Astrocyte (in vitro differentiated cells and primary cell): ENCODE measurements at regions not wholly inside any gene's neighbourhood (a gene's known extent, or its start where the extent isn't known, plus 50 kb on each side); places are given as distances from the start of the nearest gene placed in this dataset.

Experiments used
- DNase-seq: peaks from one replicate; pipeline ENCODE4 v3.0.0-alpha.2; 2010; ENCODE audit warnings: low read depth
- FAIRE-seq: peaks from 2 replicates; lab custom pipeline; 2011; peaks lifted over from hg19 to GRCh38; lab: Jason Lieb, UNC
- H2AFZ ChIP-seq: 2 replicates; pipeline ENCODE4 v1.6.0; 2012; ENCODE audit warnings: low read depth, low read length, inconsistent platforms
- H3K27ac ChIP-seq: 2 replicates; pipeline ENCODE4 v1.5.1; 2011; ENCODE audit warnings: low read depth, low read length, inconsistent platforms
- H3K27me3 ChIP-seq: 2 replicates; pipeline ENCODE4 v1.6.0; 2011; ENCODE audit warnings: low read length, inconsistent platforms; ENCODE audit not compliant: insufficient read depth
- H3K36me3 ChIP-seq: 2 replicates; pipeline ENCODE4 v1.5.1; 2011; ENCODE audit warnings: low read length, inconsistent platforms; ENCODE audit not compliant: insufficient read depth
- H3K4me1 ChIP-seq: 2 replicates; pipeline ENCODE4 v1.5.1; 2011; ENCODE audit warnings: low read length, inconsistent platforms; ENCODE audit not compliant: insufficient read depth
- H3K4me2 ChIP-seq: 2 replicates; pipeline ENCODE4 v1.6.0; 2012; ENCODE audit warnings: low read length, inconsistent platforms
- H3K4me3 ChIP-seq: 2 replicates; pipeline ENCODE4 v1.5.1; 2011; ENCODE audit warnings: low read depth, mild to moderate bottlenecking, low read length, inconsistent platforms; ENCODE audit not compliant: insufficient read depth
- H3K79me2 ChIP-seq: 2 replicates; pipeline ENCODE4 v1.6.0; 2012; ENCODE audit warnings: mild to moderate bottlenecking, low read length, inconsistent platforms; ENCODE audit not compliant: insufficient read depth
- H3K9ac ChIP-seq: 2 replicates; pipeline ENCODE4 v1.6.0; 2012; ENCODE audit warnings: mild to moderate bottlenecking, low read length, inconsistent platforms
- H3K9me3 ChIP-seq: 2 replicates; pipeline ENCODE4 v1.5.1; 2012; ENCODE audit warnings: low read depth, mild to moderate bottlenecking, low read length, inconsistent platforms; ENCODE audit not compliant: insufficient read depth
- H4K20me1 ChIP-seq: 2 replicates; pipeline ENCODE4 v1.6.0; 2012; ENCODE audit warnings: low read length, inconsistent platforms; ENCODE audit not compliant: insufficient read depth
- H3K27ac Mint-ChIP-seq: one replicate; pipeline ENCODE4 v1.8.0; 2021; ENCODE audit warnings: mild to moderate bottlenecking, mixed read lengths; ENCODE audit not compliant: unreplicated experiment
- H3K27me3 Mint-ChIP-seq: one replicate; pipeline ENCODE4 v1.8.0; 2021; ENCODE audit warnings: low read depth, mixed read lengths; ENCODE audit not compliant: unreplicated experiment
- H3K36me3 Mint-ChIP-seq: one replicate; pipeline ENCODE4 v1.8.0; 2021; ENCODE audit warnings: low read depth, mixed read lengths; ENCODE audit not compliant: unreplicated experiment
- H3K4me1 Mint-ChIP-seq: one replicate; pipeline ENCODE4 v1.8.0; 2021; ENCODE audit warnings: low read depth, mixed read lengths; ENCODE audit not compliant: unreplicated experiment
- H3K4me3 Mint-ChIP-seq: one replicate; pipeline ENCODE4 v1.8.0; 2021; ENCODE audit warnings: mild to moderate bottlenecking, moderate library complexity, mixed read lengths; ENCODE audit not compliant: unreplicated experiment
- H3K9me3 Mint-ChIP-seq: one replicate; pipeline ENCODE4 v1.8.0; 2021; ENCODE audit warnings: mild to moderate bottlenecking, mixed read lengths; ENCODE audit not compliant: unreplicated experiment
- CTCF ChIP-seq: IDR thresholded peaks from 2 replicates; pipeline ENCODE4 v1.5.1; 2011; ENCODE audit warnings: low read depth, mild to moderate bottlenecking, inconsistent platforms, low read length, moderate library complexity; ENCODE audit not compliant: insufficient read depth
- EZH2 ChIP-seq: IDR thresholded peaks from 2 replicates; pipeline ENCODE4 v1.6.1; 2012; ENCODE audit warnings: mild to moderate bottlenecking, low read length, inconsistent platforms; ENCODE audit not compliant: insufficient read depth

GRCh38 chr18:77329651-77330050 lies 80.0 kb downstream of the GALR1 start:
- no peak for DNase-seq
- no peaks in the 10 kb centered on the region for H3K27me3 ChIP-seq
- Mint-ChIP-seq H3K4me3 (no peak overlapping the region), H3K36me3 (no peaks in the 10 kb centered on the region), H3K27me3 (no peaks in the 10 kb centered on the region), H3K4me1 (no peaks in the 10 kb centered on the region), H3K27ac (no peak overlapping the region), H3K9me3 (peaks cover 2% of the 10 kb centered on the region)
- H4K20me1 ChIP-seq = no peaks in the 10 kb centered on the region
- H3K4me1 ChIP-seq = no peaks in the 10 kb centered on the region
- no peak overlapping the region for H3K4me2 ChIP-seq
- H3K79me2 ChIP-seq = no peaks in the 10 kb centered on the region
- H3K27ac ChIP-seq = no peak overlapping the region
- no peak overlapping the region for H3K9ac ChIP-seq
- FAIRE-seq = no peak
- no peaks in the 10 kb centered on the region for H3K9me3 ChIP-seq
- H2AFZ ChIP-seq = no peak overlapping the region
- no peak for TF ChIP-seq EZH2
- TF ChIP-seq CTCF = no peak
- no peaks in the 10 kb centered on the region for H3K36me3 ChIP-seq
- no peak overlapping the region for H3K4me3 ChIP-seq

DNA sequence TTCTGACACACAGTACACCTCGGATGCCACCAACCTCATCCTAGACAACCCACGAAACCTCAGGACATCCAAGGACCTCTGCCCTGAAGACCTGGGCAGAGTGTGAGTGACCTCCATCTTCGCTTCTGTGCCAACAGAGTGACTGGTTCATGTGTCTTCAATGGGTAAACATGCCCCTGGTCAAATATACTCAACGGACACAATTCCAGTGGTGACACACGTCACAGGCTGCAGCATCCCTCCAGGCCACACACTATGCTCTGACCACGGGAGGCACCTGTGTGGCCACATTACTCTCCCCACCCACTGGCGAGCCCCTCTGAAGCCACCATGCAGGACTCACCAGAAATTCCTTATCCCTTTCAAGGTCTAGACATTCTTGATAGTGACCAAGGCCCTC lies 85.2 kb downstream of the GALR1 start:
- Mint-ChIP-seq H3K36me3 (no peaks in the 10 kb centered on the region), H3K27me3 (peaks cover 12% of the 10 kb centered on the region), H3K4me1 (peaks cover 7% of the 10 kb centered on the region), H3K27ac (no peak overlapping the region), H3K4me3 (no peak overlapping the region), H3K9me3 (peaks cover 2% of the 10 kb centered on the region)
- Histone ChIP-seq H3K9me3 (no peaks in the 10 kb centered on the region), H3K27ac (no peak overlapping the region), H3K4me3 (no peak overlapping the region), H3K9ac (no peak overlapping the region), H3K36me3 (no peaks in the 10 kb centered on the region), H3K27me3 (no peaks in the 10 kb centered on the region), H3K4me2 (no peak overlapping the region), H3K79me2 (no peaks in the 10 kb centered on the region), H2AFZ (no peak overlapping the region), H4K20me1 (no peaks in the 10 kb centered on the region), H3K4me1 (no peaks in the 10 kb centered on the region)
- FAIRE-seq (no peak), DNase-seq (no peak)
- no peak for TF ChIP-seq EZH2
- no peak for TF ChIP-seq CTCF

GRCh38 chr18:77337604-77338003 lies 88.0 kb downstream of the GALR1 start:
- no peak for TF ChIP-seq EZH2
- TF ChIP-seq CTCF = no peak
- H3K9me3 Mint-ChIP-seq = peaks cover 2% of the 10 kb centered on the region
- no peak overlapping the region for H3K4me3 ChIP-seq
- H3K27ac Mint-ChIP-seq = no peak overlapping the region
- no peaks in the 10 kb centered on the region for H3K36me3 ChIP-seq
- H3K9me3 ChIP-seq = no peaks in the 10 kb centered on the region
- no peak overlapping the region for H3K9ac ChIP-seq
- no peaks in the 10 kb centered on the region for H3K27me3 ChIP-seq
- H3K27ac ChIP-seq = no peak overlapping the region
- DNase-seq (no peak), FAIRE-seq (no peak)
- peaks cover 7% of the 10 kb centered on the region for H3K4me1 Mint-ChIP-seq
- H3K27me3 Mint-ChIP-seq = peaks cover 14% of the 10 kb centered on the region
- H3K4me1 ChIP-seq = no peaks in the 10 kb centered on the region
- H3K4me2 ChIP-seq = no peak overlapping the region
- no peaks in the 10 kb centered on the region for H3K36me3 Mint-ChIP-seq
- no peak overlapping the region for H3K4me3 Mint-ChIP-seq
- H4K20me1 ChIP-seq = no peaks in the 10 kb centered on the region
- H3K79me2 ChIP-seq = no peaks in the 10 kb centered on the region
- no peak overlapping the region for H2AFZ ChIP-seq
